Mucosa of gallbladder (tissue), 1 donor: ENCODE measurements at regions not wholly inside any gene's neighbourhood (a gene's known extent, or its start where the extent isn't known, plus 50 kb on each side); places are given as distances from the start of the nearest gene placed in this dataset.
"Not testable (repeated sequence)": the region's sequence is repeated elsewhere in the genome, so short reads cannot be mapped to it uniquely, and the experiment has no call there.

Experiments used
- DNase-seq: peaks from one replicate; pipeline ENCODE4 v3.0.0-alpha.2; 2020; ENCODE audit warnings: low spot score
- donor health status: DM: no; HTN: no; CAD: no.

- no peak for DNase-seq
These were observed 723.2 kb upstream of the AGA start for GRCh38 chr4:178165251-178165950.

- no peak for DNase-seq
These were observed 723.7 kb upstream of the AGA start for GRCh38 chr4:178165951-178166308.

GRCh38 chr4:178173771-178174170, 731.5 kb upstream of the AGA start:
- DNase-seq, result no peak

- no peak for DNase-seq
These were observed 732.5 kb upstream of the AGA start for GRCh38 chr4:178174756-178175155.

- no peak for DNase-seq
These were observed 743.3 kb upstream of the AGA start for GRCh38 chr4:178185517-178185916.

- DNase-seq, result no peak
These were observed 750.4 kb upstream of the AGA start for GRCh38 chr4:178192611-178193010.

- DNase-seq, result no peak
These were observed 754.6 kb upstream of the AGA start for GRCh38 chr4:178196751-178197374.

- no peak for DNase-seq
These were observed 756.5 kb upstream of the AGA start for GRCh38 chr4:178198691-178199090.

- DNase-seq, result no peak
These were observed 760.2 kb upstream of the AGA start for GRCh38 chr4:178202422-178202821.

GRCh38 chr4:178205826-178206225, 763.6 kb upstream of the AGA start:
- no peak for DNase-seq

- DNase-seq, result no peak
These were observed 773.1 kb upstream of the AGA start for GRCh38 chr4:178215309-178215708.

GRCh38 chr4:178215763-178216162, 773.5 kb upstream of the AGA start:
- DNase-seq, result no peak

GRCh38 chr4:178226421-178226820, 784.2 kb upstream of the AGA start:
- DNase-seq, result not testable (repeated sequence)

GRCh38 chr4:178233906-178234305, 791.7 kb upstream of the AGA start:
- no peak for DNase-seq

- DNase-seq, result no peak
These were observed 798.7 kb upstream of the AGA start for GRCh38 chr4:178240891-178241290.

- DNase-seq, result no peak
These were observed 799.4 kb upstream of the AGA start for GRCh38 chr4:178241601-178242118.

- DNase-seq, result no peak
These were observed 800.4 kb upstream of the AGA start for GRCh38 chr4:178242655-178243054.

GRCh38 chr4:178244785-178245184, 802.5 kb upstream of the AGA start:
- no peak for DNase-seq

- DNase-seq, result no peak
These were observed 812.9 kb upstream of the AGA start for GRCh38 chr4:178255172-178255571.

GRCh38 chr4:178258603-178259002, 816.4 kb upstream of the AGA start:
- no peak for DNase-seq

- DNase-seq, result no peak
These were observed 817.3 kb upstream of the AGA start for GRCh38 chr4:178259566-178259965.

GRCh38 chr4:178264001-178264400, 821.8 kb upstream of the AGA start:
- DNase-seq, result no peak

- no peak for DNase-seq
These were observed 829.1 kb upstream of the AGA start for GRCh38 chr4:178271386-178271785.

- DNase-seq, result no peak
These were observed 830.9 kb upstream of the AGA start for GRCh38 chr4:178273168-178273567.
